Esophagus muscularis mucosa (tissue), 4 donors: ENCODE measurements at regions not wholly inside any gene's neighbourhood (a gene's known extent, or its start where the extent isn't known, plus 50 kb on each side); places are given as distances from the start of the nearest gene placed in this dataset.

ENCODE experiments used
- DNase-seq: peaks from one replicate; pipeline ENCODE4 v3.0.0-alpha.2; 2017; ENCODE audit errors: extremely low spot score
- H3K27ac ChIP-seq, 4 donors: fragments of 200-600 bp; sonication (generic); replicated peaks in 1 of 4; 1 replicate in 3 of 4; 2 replicates in 1 of 4; pipeline ENCODE4 v1.5.1; 2016 to 2019; ENCODE audit warnings: mild to moderate bottlenecking in 1 of 4
- H3K27me3 ChIP-seq, 4 donors: fragments of 200-600 bp; sonication (generic); one replicate each; pipeline versions ENCODE4 v1.5.1 to v1.6.0; 2016 to 2019
- H3K36me3 ChIP-seq, 4 donors: fragments of 200-600 bp; sonication (generic); one replicate each; pipeline ENCODE4 v1.5.1; 2016 to 2019
- H3K4me1 ChIP-seq, 4 donors: fragments of 200-600 bp; sonication (generic); one replicate each; pipeline ENCODE4 v1.5.1; 2016 to 2019
- H3K4me3 ChIP-seq, 4 donors: fragments of 200-600 bp; sonication (generic); 1 replicate in 2 of 4; 2 replicates in 2 of 4; pipeline ENCODE4 v1.5.1; 2016 to 2019; ENCODE audit warnings: mild to moderate bottlenecking in 4 of 4, moderate library complexity in 1 of 4
- H3K9me3 ChIP-seq, 4 donors: fragments of 200-600 bp; sonication (generic); 1 replicate in 3 of 4; 2 replicates in 1 of 4; pipeline ENCODE4 v1.5.1; 2016 to 2019
- EP300 ChIP-seq: sonication (generic); formaldehyde crosslinking; IDR thresholded peaks from one replicate; pipeline ENCODE4 v1.6.1; 2017; ENCODE audit warnings: antibody characterized with exemption
- POLR2A ChIP-seq: fragments of 450-650 bp; IDR thresholded peaks from one replicate; pipeline ENCODE4 v1.6.1; 2017; ENCODE audit warnings: antibody characterized with exemption, moderate library complexity, mild to moderate bottlenecking, low read depth
- POLR2AphosphoS5 ChIP-seq, 2 donors: sonication (generic); formaldehyde crosslinking; IDR thresholded peaks; one replicate each; pipeline ENCODE4 v1.6.1; 2017; ENCODE audit warnings: antibody characterized with exemption in 2 of 2
- WGBS: methylation state at CpG from one replicate; pipeline ENCODE4 v1.1.5; 2018; 5-methylcytosine and 5-hydroxymethylcytosine counted together
- intact Hi-C: fragments of 100-400 bp; cut with DNase I; formaldehyde crosslinking; loops from one replicate; pipeline ENCODE4 v1.15.1; 2023
- TF ChIP-seq, protein P1 (sequence below), 3 experiments: fragments of 200-600 bp in 2 of 3; fragments of 450-650 bp in 1 of 3; sonication (generic) in 2 of 3; IDR thresholded peaks; one replicate each; pipeline ENCODE4 v1.5.1; 2017 to 2019; ENCODE audit warnings: antibody characterized with exemption in 3 of 3, mild to moderate bottlenecking in 2 of 3, moderate library complexity in 1 of 3

DNA sequence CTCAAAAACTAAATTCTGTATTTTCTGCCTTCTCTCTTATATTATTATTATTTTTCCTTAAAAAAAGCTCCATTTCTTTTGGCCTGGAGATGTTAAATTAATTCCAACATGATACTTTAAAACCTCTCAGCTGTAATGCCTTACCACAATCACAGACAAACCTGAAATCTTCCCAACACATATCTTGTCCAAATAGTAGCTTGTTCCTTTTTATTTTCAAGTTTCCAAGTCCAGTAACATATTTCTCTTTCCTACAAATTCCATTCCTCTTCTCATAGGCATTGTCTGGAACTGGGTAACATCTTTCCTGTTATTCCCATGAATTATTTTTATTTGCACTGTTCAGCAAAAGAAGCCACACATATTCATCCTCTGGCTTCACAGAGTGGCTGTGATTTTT is 137.0 kb downstream of the SLITRK6 start:
- Histone ChIP-seq H3K9me3 (no peaks in the 10 kb centered on the region), H3K36me3 (no peaks in the 10 kb centered on the region), H3K4me3 (no peak overlapping the region), H3K4me1 (peaks cover 0 to 17% (median 5%) of the 10 kb centered on the region in 4 donors), H3K27ac (no peak overlapping the region), H3K27me3 (no peaks in the 10 kb centered on the region)
- TF ChIP-seq POLR2AphosphoS5 (IDR thresholded peaks at IDR 0.05) (no peak), POLR2A (no peak), EP300 (no peak)
- TF ChIP-seq, protein P1, sequence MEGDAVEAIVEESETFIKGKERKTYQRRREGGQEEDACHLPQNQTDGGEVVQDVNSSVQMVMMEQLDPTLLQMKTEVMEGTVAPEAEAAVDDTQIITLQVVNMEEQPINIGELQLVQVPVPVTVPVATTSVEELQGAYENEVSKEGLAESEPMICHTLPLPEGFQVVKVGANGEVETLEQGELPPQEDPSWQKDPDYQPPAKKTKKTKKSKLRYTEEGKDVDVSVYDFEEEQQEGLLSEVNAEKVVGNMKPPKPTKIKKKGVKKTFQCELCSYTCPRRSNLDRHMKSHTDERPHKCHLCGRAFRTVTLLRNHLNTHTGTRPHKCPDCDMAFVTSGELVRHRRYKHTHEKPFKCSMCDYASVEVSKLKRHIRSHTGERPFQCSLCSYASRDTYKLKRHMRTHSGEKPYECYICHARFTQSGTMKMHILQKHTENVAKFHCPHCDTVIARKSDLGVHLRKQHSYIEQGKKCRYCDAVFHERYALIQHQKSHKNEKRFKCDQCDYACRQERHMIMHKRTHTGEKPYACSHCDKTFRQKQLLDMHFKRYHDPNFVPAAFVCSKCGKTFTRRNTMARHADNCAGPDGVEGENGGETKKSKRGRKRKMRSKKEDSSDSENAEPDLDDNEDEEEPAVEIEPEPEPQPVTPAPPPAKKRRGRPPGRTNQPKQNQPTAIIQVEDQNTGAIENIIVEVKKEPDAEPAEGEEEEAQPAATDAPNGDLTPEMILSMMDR (IDR thresholded peaks at IDR 0.05), result no peak
- intact Hi-C loops, result no loop called here
- DNase-seq, result no peak

DNA sequence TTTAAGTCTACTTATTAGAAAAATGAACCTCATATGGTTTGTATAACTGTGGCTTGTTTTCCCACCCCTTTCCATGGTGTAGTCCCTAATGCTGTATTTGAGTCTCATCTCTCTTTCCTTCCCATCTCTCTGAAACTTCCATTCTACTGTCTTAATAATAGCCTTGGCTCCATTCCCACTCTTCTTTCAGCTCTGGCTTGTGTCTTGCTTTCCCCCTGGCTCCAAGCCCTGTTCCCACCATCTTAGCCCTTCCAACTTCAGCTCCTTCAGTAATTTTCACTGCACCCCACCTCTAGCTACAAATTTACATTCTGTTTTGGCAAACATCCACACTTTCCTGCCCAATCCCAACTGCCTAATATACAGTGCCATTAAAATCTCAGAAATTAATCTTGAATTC is 137.5 kb downstream of the SLITRK6 start:
- intact Hi-C loops, result no loop called here
- Histone ChIP-seq H3K36me3 (no peaks in the 10 kb centered on the region), H3K4me1 (peaks cover 0 to 17% (median 5%) of the 10 kb centered on the region in 4 donors), H3K9me3 (no peaks in the 10 kb centered on the region), H3K4me3 (no peak overlapping the region), H3K27ac (no peak overlapping the region), H3K27me3 (no peaks in the 10 kb centered on the region)
- no peak for TF ChIP-seq POLR2A
- no peak for TF ChIP-seq EP300
- TF ChIP-seq, protein P1 (IDR thresholded peaks at IDR 0.05), result no peak
- TF ChIP-seq POLR2AphosphoS5 (IDR thresholded peaks at IDR 0.05), result no peak
- no peak for DNase-seq

DNA sequence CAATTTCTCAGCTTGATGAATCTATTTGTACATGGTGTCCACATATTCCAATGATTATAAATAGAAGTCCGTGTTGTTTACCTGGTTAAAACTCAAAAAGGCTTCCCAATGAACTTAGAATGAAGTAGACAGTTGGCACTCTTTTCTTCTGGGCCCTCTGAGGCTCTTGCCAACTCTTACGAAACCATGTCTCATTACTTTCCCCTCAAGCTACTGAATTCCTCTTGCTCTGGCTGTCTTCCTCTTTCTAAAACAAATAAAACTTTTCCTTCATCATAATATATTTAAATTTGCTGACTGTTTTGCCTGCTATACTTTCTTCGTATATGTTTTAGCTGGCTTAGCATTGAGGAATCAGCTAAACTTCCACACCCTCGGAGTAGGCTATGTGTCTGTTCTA is 139.7 kb downstream of the SLITRK6 start:
- intact Hi-C loops, result no loop called here
- no peak for DNase-seq
- no peak overlapping the region for H3K4me3 ChIP-seq
- no peaks in the 10 kb centered on the region for H3K36me3 ChIP-seq
- no peak overlapping the region for H3K27ac ChIP-seq
- peaks cover 0 to 17% (median 5%) of the 10 kb centered on the region in 4 donors for H3K4me1 ChIP-seq
- no peaks in the 10 kb centered on the region for H3K27me3 ChIP-seq
- WGBS, result 50% methylated on average over 4 of the region's 4 CpGs
- H3K9me3 ChIP-seq, result no peaks in the 10 kb centered on the region
- no peak for TF ChIP-seq EP300
- no peak for TF ChIP-seq POLR2A
- TF ChIP-seq POLR2AphosphoS5 (IDR thresholded peaks at IDR 0.05), result no peak
- TF ChIP-seq, protein P1 (IDR thresholded peaks at IDR 0.05), result no peak

DNA sequence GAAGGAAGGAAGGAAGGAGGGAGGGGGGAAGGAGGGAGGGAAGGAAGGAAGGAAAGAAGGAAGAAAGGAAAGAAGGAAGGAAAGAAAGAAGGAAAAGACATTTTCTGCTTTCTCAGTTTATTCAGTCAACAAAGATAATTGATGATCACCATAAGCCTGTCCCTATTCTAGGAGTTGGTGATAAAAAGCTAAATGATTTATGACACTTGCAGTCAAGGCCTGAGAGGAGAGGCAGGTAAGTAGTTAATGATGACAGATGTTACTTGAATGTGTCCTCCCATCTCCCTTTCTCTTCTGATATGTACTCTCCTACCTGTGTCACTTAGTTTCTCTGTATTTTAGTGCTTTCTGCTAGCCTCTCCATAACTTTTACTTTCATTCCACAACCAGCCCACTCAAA is 141.3 kb downstream of the SLITRK6 start:
- intact Hi-C loops, result no loop called here
- no peaks in the 10 kb centered on the region for H3K9me3 ChIP-seq
- no peak overlapping the region for H3K4me3 ChIP-seq
- no peak for DNase-seq
- no peaks in the 10 kb centered on the region for H3K36me3 ChIP-seq
- TF ChIP-seq, protein P1 (IDR thresholded peaks at IDR 0.05), result no peak
- TF ChIP-seq POLR2A (no peak), EP300 (no peak), POLR2AphosphoS5 (IDR thresholded peaks at IDR 0.05) (no peak)
- no peak overlapping the region for H3K27ac ChIP-seq
- peaks cover 0 to 17% (median 5%) of the 10 kb centered on the region in 4 donors for H3K4me1 ChIP-seq
- H3K27me3 ChIP-seq, result no peaks in the 10 kb centered on the region

DNA sequence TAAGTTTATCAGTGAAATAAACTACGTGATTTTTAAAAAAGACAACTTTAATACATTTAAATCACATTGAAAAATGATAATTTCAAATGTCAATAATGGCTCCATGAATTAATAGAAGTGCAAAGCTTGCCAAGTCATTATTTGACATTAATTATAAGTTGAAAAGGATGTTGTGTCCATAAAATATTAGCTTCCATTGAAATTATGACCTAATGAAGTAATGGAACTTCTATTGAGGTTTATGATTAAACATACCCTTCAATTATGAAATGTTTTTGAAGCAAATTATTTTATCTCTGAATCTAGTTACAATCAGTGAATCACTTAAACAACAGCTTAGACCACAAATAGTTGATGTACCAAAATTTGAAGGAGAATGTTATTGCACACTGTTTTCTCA is 144.2 kb downstream of the SLITRK6 start:
- WGBS, result 91% methylated on average over 1 of the region's 1 CpG
- Histone ChIP-seq H3K36me3 (no peaks in the 10 kb centered on the region), H3K4me1 (peaks cover 0 to 10% (median 5%) of the 10 kb centered on the region in 4 donors), H3K4me3 (no peak overlapping the region), H3K9me3 (no peaks in the 10 kb centered on the region), H3K27me3 (no peaks in the 10 kb centered on the region), H3K27ac (no peak overlapping the region)
- TF ChIP-seq POLR2A (no peak), POLR2AphosphoS5 (IDR thresholded peaks at IDR 0.05) (no peak), EP300 (no peak)
- TF ChIP-seq, protein P1 (IDR thresholded peaks at IDR 0.05), result no peak
- intact Hi-C loops, result no loop called here
- no peak for DNase-seq
